HepG2 (cell line): ENCODE measurements at regions not wholly inside any gene's neighbourhood (a gene's known extent, or its start where the extent isn't known, plus 50 kb on each side); places are given as distances from the start of the nearest gene placed in this dataset.

Experiments used
- FOXP1 ChIP-seq, 2 experiments: fragments of 450-650 bp in 1 of 2; IDR thresholded peaks; 2 replicates each; pipeline ENCODE4 v1.6.1; 2017 to 2018; ENCODE audit warnings: antibody characterized with exemption in 1 of 2
- GPBP1L1 ChIP-seq: sonication (generic); formaldehyde crosslinking; IDR thresholded peaks from 2 replicates; pipeline ENCODE4 v1.5.0; 2020; ENCODE audit warnings: mild to moderate bottlenecking, missing genetic modification reagents
- SMAD3 ChIP-seq: sonication (generic); formaldehyde crosslinking; IDR thresholded peaks from 2 replicates; pipeline ENCODE4 v1.4.0; 2020; ENCODE audit warnings: missing genetic modification reagents
- TRIM24 ChIP-seq: sonication (generic); formaldehyde crosslinking; IDR thresholded peaks from 2 replicates; pipeline ENCODE4 v1.8.0; 2022; ENCODE audit warnings: mild to moderate bottlenecking, missing genetic modification reagents
- ZZZ3 ChIP-seq: sonication (generic); formaldehyde crosslinking; IDR thresholded peaks from 2 replicates; pipeline ENCODE4 v1.4.0; 2020; ENCODE audit warnings: missing genetic modification reagents, mild to moderate bottlenecking, borderline replicate concordance
- TF ChIP-seq, protein P1 (sequence below): sonication (generic); IDR thresholded peaks from 2 replicates; pipeline ENCODE4 v1.6.1; 2016; ENCODE audit warnings: low read depth, borderline replicate concordance
- TF ChIP-seq, protein P2 (sequence below): sonication (generic); formaldehyde crosslinking; IDR thresholded peaks from 2 replicates; pipeline ENCODE4 v1.9.0; 2021; ENCODE audit warnings: missing genetic modification reagents, borderline replicate concordance

DNA sequence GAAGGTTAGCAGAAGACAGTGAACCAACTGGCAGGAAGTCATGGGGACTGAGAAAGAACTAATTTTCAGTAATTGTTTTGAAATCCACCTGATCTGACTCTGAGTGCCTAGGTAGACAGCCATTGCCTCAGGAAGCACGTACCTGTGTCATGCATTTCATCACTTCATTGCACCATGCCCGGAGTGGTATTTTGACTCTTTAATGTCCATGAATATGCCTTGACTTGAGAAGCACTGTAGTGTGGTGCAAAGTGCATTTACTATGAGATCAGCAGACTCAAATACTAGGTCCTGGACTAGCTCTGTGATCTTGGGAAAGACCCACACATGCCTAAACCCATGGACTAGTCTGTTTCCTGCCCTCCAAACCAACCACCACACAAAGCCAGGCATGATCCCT lies 370.9 kb upstream of the MARCKS start:
- TF ChIP-seq, protein P1, sequence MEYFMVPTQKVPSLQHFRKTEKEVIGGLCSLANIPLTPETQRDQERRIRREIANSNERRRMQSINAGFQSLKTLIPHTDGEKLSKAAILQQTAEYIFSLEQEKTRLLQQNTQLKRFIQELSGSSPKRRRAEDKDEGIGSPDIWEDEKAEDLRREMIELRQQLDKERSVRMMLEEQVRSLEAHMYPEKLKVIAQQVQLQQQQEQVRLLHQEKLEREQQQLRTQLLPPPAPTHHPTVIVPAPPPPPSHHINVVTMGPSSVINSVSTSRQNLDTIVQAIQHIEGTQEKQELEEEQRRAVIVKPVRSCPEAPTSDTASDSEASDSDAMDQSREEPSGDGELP, result no peak
- TF ChIP-seq, protein P2, sequence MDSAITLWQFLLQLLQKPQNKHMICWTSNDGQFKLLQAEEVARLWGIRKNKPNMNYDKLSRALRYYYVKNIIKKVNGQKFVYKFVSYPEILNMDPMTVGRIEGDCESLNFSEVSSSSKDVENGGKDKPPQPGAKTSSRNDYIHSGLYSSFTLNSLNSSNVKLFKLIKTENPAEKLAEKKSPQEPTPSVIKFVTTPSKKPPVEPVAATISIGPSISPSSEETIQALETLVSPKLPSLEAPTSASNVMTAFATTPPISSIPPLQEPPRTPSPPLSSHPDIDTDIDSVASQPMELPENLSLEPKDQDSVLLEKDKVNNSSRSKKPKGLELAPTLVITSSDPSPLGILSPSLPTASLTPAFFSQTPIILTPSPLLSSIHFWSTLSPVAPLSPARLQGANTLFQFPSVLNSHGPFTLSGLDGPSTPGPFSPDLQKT (CRISPR knock-in tag), result no peak
- TF ChIP-seq FOXP1 (IDR thresholded peaks at IDR 0.05) (no peak), FOXP1 (CRISPR knock-in tag; IDR thresholded peaks at IDR 0.05) (no peak), GPBP1L1 (CRISPR knock-in tag) (no peak), TRIM24 (CRISPR knock-in tag) (no peak), ZZZ3 (no peak), SMAD3 (no peak)
